CD4-positive, alpha-beta T cell (primary cell): ENCODE measurements at regions not wholly inside any gene's neighbourhood (a gene's known extent, or its start where the extent isn't known, plus 50 kb on each side); places are given as distances from the start of the nearest gene placed in this dataset.
"Not testable (repeated sequence)": the region's sequence is repeated elsewhere in the genome, so short reads cannot be mapped to it uniquely, and the experiment has no call there.

Source experiments
- ATAC-seq: fragments of 200-7000 bp; cut with Tn5 transposase; one replicate; pipeline ENCODE4 v1.10.0; 2022; ENCODE audit warnings: mild to moderate bottlenecking; ENCODE audit not compliant: poor library complexity
- CTCF ChIA-PET: fragments of 350-600 bp; sonication (Branson Sonifier 250); formaldehyde crosslinking; loops from one replicate; lab custom pipeline; 2021; ENCODE audit warnings: antibody characterized with exemption, inconsistent platforms; lab: Charles Lee
- POLR2A ChIA-PET: fragments of 350-600 bp; sonication (Branson Sonifier 250); formaldehyde crosslinking; loops from one replicate; lab custom pipeline; 2021; ENCODE audit warnings: antibody characterized with exemption, inconsistent platforms; lab: Charles Lee
- DNase-seq, 14 experiments: peaks; one replicate each; pipeline ENCODE4 v3.0.0-alpha.2; 2013 to 2020; ENCODE audit warnings: mixed read lengths in 2 of 14
- H3K27ac ChIP-seq, 2 donors: one replicate each; pipeline versions ENCODE4 v1.5.1 to v1.7.0; 2013; ENCODE audit warnings: low read length in 2 of 2, low read depth in 1 of 2, mild to moderate bottlenecking in 1 of 2
- H3K27me3 ChIP-seq, 2 experiments: 1 replicate in 1 of 2; 2 replicates in 1 of 2; pipeline versions ENCODE4 v1.6.1 to v1.7.0; 2013; ENCODE audit warnings: low read length in 2 of 2, control low read depth in 1 of 2, mild to moderate bottlenecking in 1 of 2, moderate library complexity in 1 of 2; ENCODE audit not compliant: insufficient read depth in 2 of 2, control insufficient read depth in 1 of 2
- H3K36me3 ChIP-seq: one replicate; pipeline ENCODE4 v1.6.1; 2013; ENCODE audit warnings: low read length, control low read depth; ENCODE audit not compliant: insufficient read depth
- H3K4me1 ChIP-seq: one replicate; pipeline ENCODE4 v1.6.1; 2013; ENCODE audit warnings: low read length, control low read depth; ENCODE audit not compliant: insufficient read depth
- H3K4me3 ChIP-seq: one replicate; pipeline ENCODE4 v1.5.1; 2013; ENCODE audit warnings: mild to moderate bottlenecking, low read length, moderate library complexity
- H3K9me3 ChIP-seq, 2 experiments: 1 replicate in 1 of 2; 2 replicates in 1 of 2; pipeline versions ENCODE4 v1.6.1 to v1.7.0; 2013; ENCODE audit warnings: low read length in 2 of 2, mild to moderate bottlenecking in 2 of 2, control low read depth in 1 of 2, moderate library complexity in 1 of 2; ENCODE audit not compliant: control insufficient read depth in 1 of 2, insufficient read depth in 1 of 2
- H3K27ac Mint-ChIP-seq: one replicate; pipeline ENCODE4 v1.8.0; 2020; ENCODE audit warnings: mixed read lengths
- H3K27me3 Mint-ChIP-seq: one replicate; pipeline ENCODE4 v1.8.0; 2021; ENCODE audit warnings: mixed read lengths
- H3K36me3 Mint-ChIP-seq: one replicate; pipeline ENCODE4 v1.8.0; 2021; ENCODE audit warnings: low read depth, mixed read lengths
- H3K4me1 Mint-ChIP-seq: one replicate; pipeline ENCODE4 v1.8.0; 2021; ENCODE audit warnings: low read depth, mixed read lengths
- H3K4me3 Mint-ChIP-seq: one replicate; pipeline ENCODE4 v1.8.0; 2020; ENCODE audit warnings: mild to moderate bottlenecking, mixed read lengths
- H3K9me3 Mint-ChIP-seq: one replicate; pipeline ENCODE4 v1.8.0; 2020; ENCODE audit warnings: mixed read lengths
- CTCF ChIP-seq: fragments of 200-600 bp; IDR thresholded peaks from one replicate; pipeline ENCODE4 v1.8.0; 2022; ENCODE audit warnings: antibody characterized with exemption, mild to moderate bottlenecking
- intact Hi-C, 2 experiments: fragments of 100-400 bp; cut with DNase I in 1 of 2; cut with micrococcal nuclease in 1 of 2; formaldehyde crosslinking; loops; one replicate each; pipeline versions ENCODE4 v1.15.1 to v1.9.0; 2023 to 2025; cut with DNase I, micrococcal nuclease

DNA sequence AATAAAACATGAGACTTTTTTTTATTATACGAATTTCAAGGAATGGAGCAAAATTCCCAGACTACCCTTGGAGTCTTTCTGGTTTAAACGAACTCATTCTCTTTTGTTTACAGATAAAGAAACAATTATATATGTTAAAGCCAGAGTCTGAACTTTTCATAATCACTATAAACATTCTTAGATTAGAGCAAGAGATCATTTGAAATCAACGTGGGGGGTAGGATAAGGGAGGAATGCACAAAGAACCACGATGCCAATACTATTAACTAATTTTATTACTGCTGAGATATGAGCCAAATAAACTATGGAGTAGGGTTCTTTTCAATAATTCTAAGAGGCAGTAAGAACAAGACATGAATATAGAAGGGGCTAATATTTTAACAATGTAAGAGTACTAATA is 148.0 kb upstream of the FREM1 start:
- H3K4me1 Mint-ChIP-seq = no peaks in the 10 kb centered on the region
- Histone ChIP-seq H3K27ac (no peak overlapping the region), H3K4me1 (no peaks in the 10 kb centered on the region), H3K36me3 (no peaks in the 10 kb centered on the region), H3K9me3 (no peaks in the 10 kb centered on the region), H3K4me3 (no peak overlapping the region), H3K27me3 (no peaks in the 10 kb centered on the region)
- ATAC-seq (no peak), DNase-seq (no peak)
- intact Hi-C loops = no loop called here
- H3K4me3 Mint-ChIP-seq = no peak overlapping the region
- ChIA-PET POLR2A (no interaction called here), CTCF (no interaction called here)
- H3K36me3 Mint-ChIP-seq = no peaks in the 10 kb centered on the region
- peaks cover 14% of the 10 kb centered on the region for H3K27me3 Mint-ChIP-seq
- TF ChIP-seq CTCF = no peak
- H3K9me3 Mint-ChIP-seq = no peaks in the 10 kb centered on the region
- H3K27ac Mint-ChIP-seq = no peak overlapping the region

GRCh38 chr9:15055284-15055683 is 145.1 kb upstream of the FREM1 start:
- intact Hi-C loops, POLR2A ChIA-PET, H3K4me3 ChIP-seq, H3K36me3 Mint-ChIP-seq, H3K27ac ChIP-seq, H3K4me1 ChIP-seq, CTCF ChIA-PET, H3K4me1 Mint-ChIP-seq, H3K27ac Mint-ChIP-seq, H3K9me3 Mint-ChIP-seq, H3K27me3 Mint-ChIP-seq, H3K27me3 ChIP-seq, ATAC-seq, H3K36me3 ChIP-seq, H3K4me3 Mint-ChIP-seq, H3K9me3 ChIP-seq: not testable (repeated sequence)
- DNase-seq = peak in 1 of 14 experiments; percentile 1

- Mint-ChIP-seq H3K4me3 (no peak overlapping the region), H3K9me3 (no peaks in the 10 kb centered on the region), H3K4me1 (no peaks in the 10 kb centered on the region), H3K27ac (no peak overlapping the region), H3K36me3 (no peaks in the 10 kb centered on the region), H3K27me3 (peaks cover 4% of the 10 kb centered on the region)
- TF ChIP-seq CTCF = no peak
- ATAC-seq = no peak
- no peak overlapping the region for H3K4me3 ChIP-seq
- ChIA-PET CTCF (no interaction called here), POLR2A (no interaction called here)
- H3K27ac ChIP-seq = no peak overlapping the region
- no peaks in the 10 kb centered on the region for H3K9me3 ChIP-seq
- H3K4me1 ChIP-seq = no peaks in the 10 kb centered on the region
- intact Hi-C loops = no loop called here
- no peaks in the 10 kb centered on the region for H3K36me3 ChIP-seq
- H3K27me3 ChIP-seq = no peaks in the 10 kb centered on the region
- DNase-seq = no peak
Observed at GRCh38 chr9:15048772-15049171, 138.5 kb upstream of the FREM1 start.

- Histone ChIP-seq H3K27me3 (no peaks in the 10 kb centered on the region), H3K27ac (no peak overlapping the region), H3K9me3 (no peaks in the 10 kb centered on the region), H3K36me3 (no peaks in the 10 kb centered on the region), H3K4me1 (no peaks in the 10 kb centered on the region), H3K4me3 (no peak overlapping the region)
- POLR2A ChIA-PET = no interaction called here
- no peaks in the 10 kb centered on the region for H3K4me1 Mint-ChIP-seq
- TF ChIP-seq CTCF = no peak
- H3K27me3 Mint-ChIP-seq = peaks cover 4% of the 10 kb centered on the region
- CTCF ChIA-PET = no interaction called here
- no peak for ATAC-seq
- no peaks in the 10 kb centered on the region for H3K9me3 Mint-ChIP-seq
- intact Hi-C loops = no loop called here
- no peak overlapping the region for H3K27ac Mint-ChIP-seq
- DNase-seq = no peak
- H3K36me3 Mint-ChIP-seq = no peaks in the 10 kb centered on the region
- no peak overlapping the region for H3K4me3 Mint-ChIP-seq
Observed at GRCh38 chr9:15047028-15047551, 136.9 kb upstream of the FREM1 start.
